ENCODE measurements at regions not wholly inside any gene's neighbourhood (a gene's known extent, or its start where the extent isn't known, plus 50 kb on each side); places are given as distances from the start of the nearest gene placed in this dataset.

GRCh38 chrX:39805825-39806224 lies 291.9 kb downstream of the BCOR start:
- Histone ChIP-seq H3K4me1 (ENCODE audit: low read length) (peaks cover 7% of the 10 kb centered on the region; the same call in 1 of the 2 replicates), H3K36me3 (replicated peaks; ENCODE audit: low read depth, low read length) (no peaks in the 10 kb centered on the region), H3K4me3 (ENCODE audit: low read length) (no peak overlapping the region), H2AFZ (ENCODE audit: low read depth, low read length) (no peak overlapping the region), H3K27ac (ENCODE audit: low read length) (no peak overlapping the region), H3K4me2 (ENCODE audit: low read length) (no peak overlapping the region), H4K20me1 (ENCODE audit: insufficient read depth, low read length) (no peaks in the 10 kb centered on the region), H3K9me3 (ENCODE audit: insufficient read depth, low read length) (no peaks in the 10 kb centered on the region), H3K79me2 (ENCODE audit: low read length) (no peaks in the 10 kb centered on the region), H3K27me3 (ENCODE audit: low read depth, low read length) (peaks cover 6% of the 10 kb centered on the region), H3K9ac (ENCODE audit: low read length) (no peak overlapping the region)
- no peak for TF ChIP-seq CTCF (IDR thresholded peaks at IDR 0.05; ENCODE audit: low read depth, low read length)
- TF ChIP-seq EZH2phosphoT487 (IDR thresholded peaks at IDR 0.05; ENCODE audit: low read depth): no peak

GRCh38 chrX:39808471-39808917 lies 289.3 kb downstream of the BCOR start:
- Histone ChIP-seq H3K27ac (ENCODE audit: low read length) (no peak overlapping the region), H3K36me3 (replicated peaks; ENCODE audit: low read depth, low read length) (no peaks in the 10 kb centered on the region)

GRCh38 chrX:39809331-39809730 lies 288.4 kb downstream of the BCOR start:
- peaks cover 6% of the 10 kb centered on the region for H3K27me3 ChIP-seq (ENCODE audit: low read depth, low read length)
- H3K9me3 ChIP-seq (ENCODE audit: insufficient read depth, low read length): no peaks in the 10 kb centered on the region
- H3K79me2 ChIP-seq (ENCODE audit: low read length): no peaks in the 10 kb centered on the region
- no peak overlapping the region for H3K27ac ChIP-seq (ENCODE audit: low read length)
- H3K4me3 ChIP-seq (ENCODE audit: low read length): no peak overlapping the region
- H3K4me1 ChIP-seq (ENCODE audit: low read length): peaks cover 8% of the 10 kb centered on the region; the same call in 1 of the 2 replicates
- TF ChIP-seq CTCF (IDR thresholded peaks at IDR 0.05; ENCODE audit: low read depth, low read length) (no peak), EZH2phosphoT487 (IDR thresholded peaks at IDR 0.05; ENCODE audit: low read depth) (no peak)
- no peak overlapping the region for H3K4me2 ChIP-seq (ENCODE audit: low read length)
- no peak overlapping the region for H3K9ac ChIP-seq (ENCODE audit: low read length)
- H2AFZ ChIP-seq (ENCODE audit: low read depth, low read length): no peak overlapping the region
- no peaks in the 10 kb centered on the region for H4K20me1 ChIP-seq (ENCODE audit: insufficient read depth, low read length)
- no peaks in the 10 kb centered on the region for H3K36me3 ChIP-seq (replicated peaks; ENCODE audit: low read depth, low read length)

More at GRCh38 chrX:39808471-39808917, 289.3 kb downstream of the BCOR start:
- H3K4me2 ChIP-seq (ENCODE audit: low read length): no peak overlapping the region
- no peak overlapping the region for H3K4me3 ChIP-seq (ENCODE audit: low read length)
- H3K9me3 ChIP-seq (ENCODE audit: insufficient read depth, low read length): no peaks in the 10 kb centered on the region
- no peak for TF ChIP-seq CTCF (IDR thresholded peaks at IDR 0.05; ENCODE audit: low read depth, low read length)
- TF ChIP-seq EZH2phosphoT487 (IDR thresholded peaks at IDR 0.05; ENCODE audit: low read depth): no peak
- H3K79me2 ChIP-seq (ENCODE audit: low read length): no peaks in the 10 kb centered on the region
- H3K4me1 ChIP-seq (ENCODE audit: low read length): peaks cover 7% of the 10 kb centered on the region; the same call in 1 of the 2 replicates
- H4K20me1 ChIP-seq (ENCODE audit: insufficient read depth, low read length): no peaks in the 10 kb centered on the region
- no peak overlapping the region for H2AFZ ChIP-seq (ENCODE audit: low read depth, low read length)
- H3K9ac ChIP-seq (ENCODE audit: low read length): no peak overlapping the region
- peaks cover 6% of the 10 kb centered on the region for H3K27me3 ChIP-seq (ENCODE audit: low read depth, low read length)

- Histone ChIP-seq H3K79me2 (ENCODE audit: low read length) (no peaks in the 10 kb centered on the region), H3K4me2 (ENCODE audit: low read length) (no peak overlapping the region), H4K20me1 (ENCODE audit: insufficient read depth, low read length) (no peaks in the 10 kb centered on the region), H2AFZ (ENCODE audit: low read depth, low read length) (no peak overlapping the region), H3K4me1 (ENCODE audit: low read length) (peaks cover 24% of the 10 kb centered on the region), H3K36me3 (replicated peaks; ENCODE audit: low read depth, low read length) (no peaks in the 10 kb centered on the region), H3K9me3 (ENCODE audit: insufficient read depth, low read length) (no peaks in the 10 kb centered on the region), H3K27ac (ENCODE audit: low read length) (no peak overlapping the region), H3K27me3 (ENCODE audit: low read depth, low read length) (peaks cover 6% of the 10 kb centered on the region), H3K4me3 (ENCODE audit: low read length) (no peak overlapping the region), H3K9ac (ENCODE audit: low read length) (no peak overlapping the region)
- TF ChIP-seq EZH2phosphoT487 (IDR thresholded peaks at IDR 0.05; ENCODE audit: low read depth): no peak
- no peak for TF ChIP-seq CTCF (IDR thresholded peaks at IDR 0.05; ENCODE audit: low read depth, low read length)
Measured at GRCh38 chrX:39810901-39811300, 286.9 kb downstream of the BCOR start.

Measured in OCI-LY3 (cell line).